ENCODE measurements at regions not wholly inside any gene's neighbourhood (a gene's known extent, or its start where the extent isn't known, plus 50 kb on each side); places are given as distances from the start of the nearest gene placed in this dataset.

- Histone ChIP-seq H3K36me3 (ENCODE audit: control insufficient read depth in 2 of 3, insufficient read depth in 3 of 3, low read length in 3 of 3) (no peaks in the 10 kb centered on the region), H3K27ac (ENCODE audit: low read depth in 2 of 2, low read length in 2 of 2) (no peak overlapping the region), H3K27me3 (ENCODE audit: control insufficient read depth, insufficient read depth, low read length) (no peaks in the 10 kb centered on the region), H3K4me3 (ENCODE audit: low read length in 3 of 3) (no peak overlapping the region), H3K9ac (ENCODE audit: low read length in 3 of 3) (no peak overlapping the region), H3K9me3 (ENCODE audit: control insufficient read depth in 2 of 3, insufficient read depth in 1 of 3, low read length in 3 of 3) (no peaks in the 10 kb centered on the region), H3K4me1 (ENCODE audit: control insufficient read depth in 2 of 3, insufficient read depth in 2 of 3, low read depth in 1 of 3, low read length in 3 of 3) (no peaks in the 10 kb centered on the region)
- no peak for DNase-seq
- no peak for FAIRE-seq
- intact Hi-C loops (cut with DNase I), result no loop called here
- no peak for TF ChIP-seq CTCF (IDR thresholded peaks at IDR 0.05; ENCODE audit: borderline replicate concordance, extremely low read depth, insufficient read depth)
Observed at GRCh38 chr16:52174168-52174567, 372.8 kb downstream of the TOX3 start.

- FAIRE-seq, result no peak
- H3K27ac ChIP-seq (ENCODE audit: low read depth in 2 of 2, low read length in 2 of 2), result no peak overlapping the region
- no peaks in the 10 kb centered on the region for H3K36me3 ChIP-seq (ENCODE audit: control insufficient read depth in 2 of 3, insufficient read depth in 3 of 3, low read length in 3 of 3)
- no peaks in the 10 kb centered on the region for H3K4me1 ChIP-seq (ENCODE audit: control insufficient read depth in 2 of 3, insufficient read depth in 2 of 3, low read depth in 1 of 3, low read length in 3 of 3)
- no peak for DNase-seq
- H3K27me3 ChIP-seq (ENCODE audit: control insufficient read depth, insufficient read depth, low read length), result no peaks in the 10 kb centered on the region
- intact Hi-C loops (cut with DNase I), result no loop called here
- H3K9me3 ChIP-seq (ENCODE audit: control insufficient read depth in 2 of 3, insufficient read depth in 1 of 3, low read length in 3 of 3), result no peaks in the 10 kb centered on the region
- no peak for TF ChIP-seq CTCF (IDR thresholded peaks at IDR 0.05; ENCODE audit: borderline replicate concordance, extremely low read depth, insufficient read depth)
- H3K4me3 ChIP-seq (ENCODE audit: low read length in 3 of 3), result no peak overlapping the region
- H3K9ac ChIP-seq (ENCODE audit: low read length in 3 of 3), result no peak overlapping the region
Observed at GRCh38 chr16:52171481-52171880, 375.5 kb downstream of the TOX3 start.

GRCh38 chr16:52167328-52167727, 379.6 kb downstream of the TOX3 start:
- no peak overlapping the region for H3K9ac ChIP-seq (ENCODE audit: low read length in 3 of 3)
- no peaks in the 10 kb centered on the region for H3K36me3 ChIP-seq (ENCODE audit: control insufficient read depth in 2 of 3, insufficient read depth in 3 of 3, low read length in 3 of 3)
- no peak overlapping the region for H3K4me3 ChIP-seq (ENCODE audit: low read length in 3 of 3)
- FAIRE-seq, result no peak
- H3K27me3 ChIP-seq (ENCODE audit: control insufficient read depth, insufficient read depth, low read length), result no peaks in the 10 kb centered on the region
- no peaks in the 10 kb centered on the region for H3K9me3 ChIP-seq (ENCODE audit: control insufficient read depth in 2 of 3, insufficient read depth in 1 of 3, low read length in 3 of 3)
- intact Hi-C loops (cut with DNase I), result no loop called here
- H3K27ac ChIP-seq (ENCODE audit: low read depth in 2 of 2, low read length in 2 of 2), result no peak overlapping the region
- DNase-seq, result no peak
- no peaks in the 10 kb centered on the region for H3K4me1 ChIP-seq (ENCODE audit: control insufficient read depth in 2 of 3, insufficient read depth in 2 of 3, low read depth in 1 of 3, low read length in 3 of 3)
- no peak for TF ChIP-seq CTCF (IDR thresholded peaks at IDR 0.05; ENCODE audit: borderline replicate concordance, extremely low read depth, insufficient read depth)

- intact Hi-C loops (cut with DNase I), result no loop called here
- H3K27ac ChIP-seq (ENCODE audit: low read depth in 2 of 2, low read length in 2 of 2), result no peak overlapping the region
- no peaks in the 10 kb centered on the region for H3K36me3 ChIP-seq (ENCODE audit: control insufficient read depth in 2 of 3, insufficient read depth in 3 of 3, low read length in 3 of 3)
- no peaks in the 10 kb centered on the region for H3K27me3 ChIP-seq (ENCODE audit: control insufficient read depth, insufficient read depth, low read length)
- no peak overlapping the region for H3K9ac ChIP-seq (ENCODE audit: low read length in 3 of 3)
- H3K4me1 ChIP-seq (ENCODE audit: control insufficient read depth in 2 of 3, insufficient read depth in 2 of 3, low read depth in 1 of 3, low read length in 3 of 3), result no peaks in the 10 kb centered on the region
- TF ChIP-seq CTCF (IDR thresholded peaks at IDR 0.05; ENCODE audit: borderline replicate concordance, extremely low read depth, insufficient read depth), result no peak
- DNase-seq (no peak), FAIRE-seq (no peak)
- H3K9me3 ChIP-seq (ENCODE audit: control insufficient read depth in 2 of 3, insufficient read depth in 1 of 3, low read length in 3 of 3), result no peaks in the 10 kb centered on the region
- H3K4me3 ChIP-seq (ENCODE audit: low read length in 3 of 3), result no peak overlapping the region
Observed at GRCh38 chr16:52165961-52166360, 381.0 kb downstream of the TOX3 start.
